ENCODE measurements at regions not wholly inside any gene's neighbourhood (a gene's known extent, or its start where the extent isn't known, plus 50 kb on each side); places are given as distances from the start of the nearest gene placed in this dataset.
"Not testable (repeated sequence)": the region's sequence is repeated elsewhere in the genome, so short reads cannot be mapped to it uniquely, and the experiment has no call there.

- WGBS, 3 donors, result 71 to 73% (median 72%) methylated on average over 2 of the region's 2 CpGs
- TF ChIP-seq EP300 (IDR thresholded peaks at IDR 0.05), result no peak
- TF ChIP-seq CTCF (IDR thresholded peaks at IDR 0.05), result no peak
- no peak for TF ChIP-seq POLR2A (IDR thresholded peaks at IDR 0.05)
- Histone ChIP-seq H3K4me3 (no peak overlapping the region), H3K4me1 (ENCODE audit: insufficient read depth) (no peaks in the 10 kb centered on the region), H3K27ac (no peak overlapping the region), H3K36me3 (no peaks in the 10 kb centered on the region), H3K27me3 (no peaks in the 10 kb centered on the region), H3K9me3 (no peaks in the 10 kb centered on the region)
- DNase-seq, result no peak
- intact Hi-C loops (cut with DNase I), result no loop called here
These were observed 388.4 kb upstream of the NDN start for GRCh38 chr15:24075420-24076089.

- Histone ChIP-seq H3K27me3 (no peaks in the 10 kb centered on the region), H3K9me3 (no peaks in the 10 kb centered on the region), H3K4me1 (ENCODE audit: insufficient read depth) (no peaks in the 10 kb centered on the region), H3K36me3 (no peaks in the 10 kb centered on the region), H3K4me3 (no peak overlapping the region), H3K27ac (no peak overlapping the region)
- WGBS, 3 donors, result 71 to 87% (median 74%) methylated on average over 1 of the region's 1 CpG
- TF ChIP-seq EP300 (IDR thresholded peaks at IDR 0.05) (no peak), CTCF (IDR thresholded peaks at IDR 0.05) (no peak), POLR2A (IDR thresholded peaks at IDR 0.05) (no peak)
- DNase-seq, result no peak
- intact Hi-C loops (cut with DNase I), result no loop called here
These were observed 389.1 kb upstream of the NDN start for GRCh38 chr15:24076090-24076784.

- no peak overlapping the region for H3K4me3 ChIP-seq
- no peak for DNase-seq
- no peaks in the 10 kb centered on the region for H3K36me3 ChIP-seq
- 88 to 93% (median 88%) methylated on average over 27 to 29 of the region's 29 CpGs for WGBS, 3 donors
- H3K27ac ChIP-seq, result no peak overlapping the region
- intact Hi-C loops (cut with DNase I), result no loop called here
- H3K4me1 ChIP-seq (ENCODE audit: insufficient read depth), result no peaks in the 10 kb centered on the region
- no peak for TF ChIP-seq CTCF (IDR thresholded peaks at IDR 0.05)
- no peak for TF ChIP-seq POLR2A (IDR thresholded peaks at IDR 0.05)
- TF ChIP-seq EP300 (IDR thresholded peaks at IDR 0.05), result no peak
- no peaks in the 10 kb centered on the region for H3K9me3 ChIP-seq
- no peaks in the 10 kb centered on the region for H3K27me3 ChIP-seq
These were observed 391.4 kb upstream of the NDN start for GRCh38 chr15:24078310-24079029.

GRCh38 chr15:24088941-24089340 is 401.8 kb upstream of the NDN start:
- intact Hi-C loops (cut with DNase I), result loop anchor here in 1 of 4 donors (10.0 kb wide), 1 partner anchor 64 kb away; no protein-coding TSS in a partner anchor
- 33 to 41% (median 36%) methylated on average over 1 of the region's 1 CpG for WGBS, 3 donors
- H3K36me3 ChIP-seq; H3K27ac ChIP-seq; H3K4me3 ChIP-seq; H3K4me1 ChIP-seq (ENCODE audit: insufficient read depth); H3K9me3 ChIP-seq; DNase-seq; H3K27me3 ChIP-seq: not testable (repeated sequence)

- DNase-seq, result peak in 2 of 5 donors; percentile 15 to 39
- H3K9me3 ChIP-seq; H3K4me3 ChIP-seq; intact Hi-C loops (cut with DNase I); H3K36me3 ChIP-seq; H3K27me3 ChIP-seq; H3K4me1 ChIP-seq (ENCODE audit: insufficient read depth); H3K27ac ChIP-seq: not testable (repeated sequence)
- 22 to 34% (median 30%) methylated on average over 27 to 30 of the region's 30 CpGs for WGBS, 3 donors
These were observed 414.4 kb upstream of the NDN start for GRCh38 chr15:24101503-24101902.

GRCh38 chr15:24107524-24107923 is 420.4 kb upstream of the NDN start:
- H3K4me3 ChIP-seq; H3K36me3 ChIP-seq; intact Hi-C loops (cut with DNase I); H3K27me3 ChIP-seq; H3K27ac ChIP-seq; DNase-seq; H3K4me1 ChIP-seq (ENCODE audit: insufficient read depth); H3K9me3 ChIP-seq: not testable (repeated sequence)
- 81 to 86% (median 85%) methylated on average over 6 of the region's 6 CpGs for WGBS, 3 donors

- H3K9me3 ChIP-seq; H3K4me3 ChIP-seq; DNase-seq; H3K27ac ChIP-seq; H3K36me3 ChIP-seq; intact Hi-C loops (cut with DNase I); H3K4me1 ChIP-seq (ENCODE audit: insufficient read depth); H3K27me3 ChIP-seq: not testable (repeated sequence)
- WGBS, 3 donors, result 34 to 56% (median 39%) methylated on average over 3 to 4 of the region's 4 CpGs
These were observed 420.8 kb upstream of the NDN start for GRCh38 chr15:24107948-24108347.

- 54 to 63% (median 61%) methylated on average over 3 of the region's 3 CpGs for WGBS, 3 donors
- H3K27me3 ChIP-seq; H3K4me1 ChIP-seq (ENCODE audit: insufficient read depth); H3K9me3 ChIP-seq; H3K36me3 ChIP-seq; H3K4me3 ChIP-seq; DNase-seq; intact Hi-C loops (cut with DNase I); H3K27ac ChIP-seq: not testable (repeated sequence)
These were observed 421.2 kb upstream of the NDN start for GRCh38 chr15:24108349-24108748.
